Fibroblast of mammary gland (primary cell): ENCODE measurements at regions not wholly inside any gene's neighbourhood (a gene's known extent, or its start where the extent isn't known, plus 50 kb on each side); places are given as distances from the start of the nearest gene placed in this dataset.

ENCODE experiments used
- DNase-seq: peaks from one replicate; pipeline ENCODE4 v3.0.0-alpha.2; 2010; ENCODE audit warnings: low read depth
- H3K4me3 ChIP-seq: 2 replicates; pipeline ENCODE4 v1.5.1; 2011; ENCODE audit warnings: low read depth, mild to moderate bottlenecking, low read length, moderate library complexity; ENCODE audit not compliant: control insufficient read depth
- CTCF ChIP-seq: conservative IDR thresholded peaks from 2 replicates; pipeline ENCODE4 v1.5.1; 2011; ENCODE audit warnings: low read depth, low read length, inconsistent platforms; ENCODE audit not compliant: control insufficient read depth, insufficient read depth

GRCh38 chr6:140045116-140045515 is 670.7 kb upstream of the CITED2 start:
- H3K4me3 ChIP-seq, result no peak overlapping the region
- no peak for TF ChIP-seq CTCF
- DNase-seq, result no peak

DNA sequence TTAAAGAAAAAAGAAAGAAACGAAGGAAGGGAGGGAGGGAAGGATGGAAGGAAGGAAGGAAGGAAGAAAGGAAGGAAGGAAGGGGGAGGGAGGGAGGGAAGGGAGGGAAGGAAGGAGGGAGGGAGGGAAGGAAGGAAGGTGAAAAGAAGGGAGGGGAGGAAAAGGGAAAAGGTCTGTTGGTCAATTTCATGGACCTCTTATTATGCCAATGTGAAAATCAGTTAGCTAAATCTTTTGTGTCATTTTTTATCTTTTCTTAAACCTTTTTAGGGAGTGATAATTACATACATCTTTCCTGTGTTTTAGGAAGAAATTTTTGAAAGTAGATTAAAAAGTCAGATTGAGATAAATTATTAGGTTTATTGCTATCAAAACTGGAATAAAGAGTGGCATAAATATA is 670.2 kb upstream of the CITED2 start:
- no peak for DNase-seq
- no peak overlapping the region for H3K4me3 ChIP-seq
- TF ChIP-seq CTCF, result no peak

GRCh38 chr6:140043762-140044378 is 669.4 kb upstream of the CITED2 start:
- DNase-seq, result peak; percentile 76
- H3K4me3 ChIP-seq, result no peak overlapping the region
- no peak for TF ChIP-seq CTCF

DNA sequence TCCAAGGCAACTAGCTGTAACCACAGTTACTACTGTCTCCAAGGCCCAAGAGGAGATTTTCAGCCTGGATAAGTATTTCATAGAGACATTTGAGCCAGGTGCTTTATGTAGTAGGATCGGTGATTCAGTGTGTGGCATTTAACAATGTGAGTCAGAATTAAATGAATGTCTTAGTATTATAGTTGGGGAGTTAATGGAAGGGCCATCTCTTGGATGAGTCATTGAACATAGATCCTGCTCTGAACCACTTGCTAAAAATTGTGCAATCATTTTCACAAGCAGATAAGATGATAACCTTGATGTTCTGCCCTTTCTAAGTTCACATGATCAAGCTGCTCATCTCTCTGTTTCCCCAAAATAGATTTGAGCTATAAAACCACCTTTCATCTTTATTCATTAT is 668.9 kb upstream of the CITED2 start:
- DNase-seq, result peak; percentile 97
- no peak for TF ChIP-seq CTCF
- H3K4me3 ChIP-seq, result no peak overlapping the region

DNA sequence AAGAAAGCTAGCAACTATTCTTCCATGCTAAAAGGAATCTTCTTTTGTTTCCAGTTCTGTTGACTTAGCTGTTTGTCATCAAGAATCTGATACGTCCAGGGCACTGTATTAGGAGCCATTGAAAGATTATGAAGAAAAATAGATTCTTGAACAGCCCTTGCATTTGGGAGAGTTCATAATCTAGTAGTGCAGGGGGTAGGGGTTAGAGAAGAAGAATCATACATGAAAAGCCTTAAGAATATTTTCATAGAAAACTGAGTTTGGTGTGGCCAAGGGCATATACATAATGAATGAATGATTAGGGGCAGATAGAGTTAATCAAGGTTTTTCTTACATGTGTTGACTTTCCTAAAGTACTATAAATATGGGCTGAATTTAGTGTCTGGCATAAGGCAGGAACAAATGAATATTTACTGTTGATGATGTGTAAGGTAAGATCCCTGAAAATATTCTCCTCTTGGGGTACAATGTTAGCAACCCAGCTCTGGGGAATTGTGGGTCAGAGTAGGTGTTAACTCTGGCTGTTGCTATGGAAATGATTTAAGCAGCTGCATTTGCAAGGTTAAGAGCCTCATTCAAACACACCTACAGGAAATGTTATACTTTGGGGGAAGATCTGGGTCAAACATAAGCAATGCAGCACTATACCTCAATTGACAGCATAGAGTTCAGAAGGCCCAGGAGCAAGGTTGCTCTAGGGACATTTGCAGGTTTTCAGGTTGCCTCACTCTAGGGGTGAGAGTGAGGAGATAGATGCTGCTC is 667.3 kb upstream of the CITED2 start:
- H3K4me3 ChIP-seq, result no peak overlapping the region
- DNase-seq, result no peak
- no peak for TF ChIP-seq CTCF

- TF ChIP-seq CTCF, result no peak
- DNase-seq, result no peak
- H3K4me3 ChIP-seq, result no peak overlapping the region
These were observed 666.6 kb upstream of the CITED2 start for GRCh38 chr6:140041056-140041455.
